Left hindlimb (tissue), 1 donor: ENCODE measurements at regions not wholly inside any gene's neighbourhood (a gene's known extent, or its start where the extent isn't known, plus 50 kb on each side); places are given as distances from the start of the nearest gene placed in this dataset.

Experiments used
- DNase-seq: peaks from one replicate; pipeline ENCODE4 v3.0.0-alpha.2; 2018

DNA sequence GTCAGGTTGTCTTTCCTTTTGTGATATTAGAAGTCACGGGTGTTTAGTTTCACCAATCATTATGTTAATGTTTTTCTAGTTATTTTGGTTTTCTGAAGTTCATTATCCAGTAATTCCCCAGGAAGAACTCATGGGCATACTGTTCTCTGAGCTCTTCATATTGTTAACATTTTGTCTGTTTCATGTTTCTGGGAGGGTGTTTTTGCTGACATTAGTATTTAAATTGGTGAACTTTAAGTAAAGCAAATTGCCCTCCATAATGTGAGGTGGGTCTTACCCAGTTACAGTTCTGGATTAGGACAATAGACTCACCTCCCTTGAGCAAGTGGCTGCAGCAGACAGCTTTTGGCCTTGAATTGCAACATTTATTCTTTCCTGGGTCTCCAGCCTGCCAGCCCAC is 163.4 kb downstream of the GPAT3 start:
- no peak for DNase-seq

- DNase-seq = no peak
These were observed 156.1 kb downstream of the GPAT3 start for GRCh38 chr4:83692028-83692427.

DNA sequence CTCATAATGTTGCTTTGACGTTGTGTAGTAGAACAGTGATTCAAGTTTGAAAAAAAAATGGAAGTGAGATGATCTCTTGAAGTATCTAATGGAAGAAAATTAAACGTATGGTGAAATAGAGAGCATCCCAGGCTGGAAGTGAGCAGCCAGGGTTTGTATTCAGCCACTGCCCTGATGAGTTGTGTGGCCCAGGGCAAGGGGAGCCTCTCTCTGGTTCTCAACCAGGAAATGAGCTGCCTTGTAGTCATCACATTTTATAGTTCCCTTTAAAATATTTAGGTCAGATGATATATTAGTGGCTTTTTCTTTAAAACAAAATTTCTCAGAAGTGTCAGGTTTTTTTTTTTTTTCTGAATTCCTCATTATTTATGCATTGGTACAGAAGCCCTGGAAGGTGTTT is 150.3 kb downstream of the GPAT3 start:
- no peak for DNase-seq

- no peak for DNase-seq
These were observed 143.8 kb downstream of the GPAT3 start for GRCh38 chr4:83679692-83680091.

GRCh38 chr4:83679254-83679653 is 143.3 kb downstream of the GPAT3 start:
- DNase-seq = no peak

DNA sequence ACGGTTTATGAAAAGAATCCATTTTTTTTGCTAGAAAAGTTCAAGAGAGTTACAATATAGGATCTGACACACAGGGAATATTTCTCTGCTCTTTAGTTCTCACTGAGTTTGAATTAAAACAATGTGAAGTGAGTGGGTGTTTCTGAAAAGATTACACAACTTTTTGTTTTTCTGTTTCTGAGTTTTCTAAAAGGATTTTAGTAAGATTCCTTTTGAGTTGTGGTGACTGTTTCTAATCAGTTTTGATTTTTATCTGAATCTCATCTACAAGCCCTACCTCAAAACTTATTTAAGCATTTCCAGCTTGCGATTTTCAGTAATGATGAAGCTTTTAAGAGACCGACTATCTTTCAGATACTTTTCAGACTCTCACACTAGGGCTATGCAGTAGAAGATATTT is 141.7 kb downstream of the GPAT3 start:
- DNase-seq = no peak

- DNase-seq = no peak
These were observed 128.8 kb downstream of the GPAT3 start for GRCh38 chr4:83664741-83665140.

GRCh38 chr4:83664071-83664470 is 128.2 kb downstream of the GPAT3 start:
- DNase-seq = no peak

- no peak for DNase-seq
These were observed 126.3 kb downstream of the GPAT3 start for GRCh38 chr4:83662204-83662603.

- DNase-seq = no peak
These were observed 125.5 kb downstream of the GPAT3 start for GRCh38 chr4:83661359-83661758.

- no peak for DNase-seq
These were observed 124.7 kb downstream of the GPAT3 start for GRCh38 chr4:83660578-83660977.

DNA sequence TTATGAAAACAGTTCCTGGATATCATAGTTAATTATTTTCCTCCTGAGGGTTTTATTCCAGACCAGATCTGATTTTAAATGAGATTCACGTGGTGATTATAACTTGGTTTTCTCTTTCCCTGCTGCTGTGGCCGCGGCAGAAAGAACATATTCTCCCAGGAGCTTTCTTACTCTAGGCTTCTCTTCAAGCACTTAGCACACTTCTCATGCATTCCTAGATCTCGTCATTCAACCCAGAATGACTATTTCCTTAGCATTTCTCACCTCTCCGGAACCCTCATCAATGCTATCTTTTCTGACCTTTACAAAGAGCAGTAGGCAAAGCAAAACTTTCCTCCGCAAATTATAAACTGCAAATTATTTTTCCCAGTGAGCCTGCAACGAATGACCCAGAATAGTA is 122.9 kb downstream of the GPAT3 start:
- no peak for DNase-seq

DNA sequence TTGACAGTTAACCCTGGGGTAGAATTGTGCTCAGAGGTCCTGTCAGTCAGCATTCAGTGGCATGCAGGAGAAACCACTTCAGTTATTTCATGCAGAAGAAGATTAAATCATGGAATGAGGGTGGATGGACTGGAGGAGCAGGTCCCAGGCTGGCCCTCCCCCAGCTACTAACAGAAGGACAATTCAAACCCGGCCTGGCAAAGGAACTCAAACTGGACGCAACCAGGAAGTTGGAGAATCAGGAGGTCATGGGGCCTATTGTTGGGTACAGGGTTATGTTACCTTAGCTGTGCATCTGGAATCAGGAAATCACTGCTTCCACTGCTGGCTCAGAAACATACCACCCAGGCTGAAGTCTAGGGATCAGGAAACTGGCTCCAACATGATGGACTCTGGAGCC is 121.4 kb downstream of the GPAT3 start:
- no peak for DNase-seq
